ENCODE measurements at regions not wholly inside any gene's neighbourhood (a gene's known extent, or its start where the extent isn't known, plus 50 kb on each side); places are given as distances from the start of the nearest gene placed in this dataset.

GRCh38 chr16:65752522-65752844 lies 614.0 kb upstream of the CDH5 start:
- Histone ChIP-seq H3K27me3 (ENCODE audit: insufficient read depth, low read length) (peaks cover 13% of the 10 kb centered on the region), H3K79me2 (ENCODE audit: insufficient read depth, low read length) (no peaks in the 10 kb centered on the region), H3K9ac (ENCODE audit: low read length) (no peak overlapping the region), H3K36me3 (ENCODE audit: insufficient read depth, low read length) (no peaks in the 10 kb centered on the region), H3K27ac (ENCODE audit: low read depth, low read length) (no peak overlapping the region), H3K4me1 (ENCODE audit: insufficient read depth, low read length) (no peaks in the 10 kb centered on the region), H4K20me1 (ENCODE audit: insufficient read depth, low read length) (no peaks in the 10 kb centered on the region), H3K4me2 (ENCODE audit: low read length) (no peak overlapping the region), H2AFZ (ENCODE audit: low read depth, low read length) (no peak overlapping the region), H3K4me3 (ENCODE audit: insufficient read depth, low read depth, low read length) (no peak overlapping the region), H3K9me3 (ENCODE audit: insufficient read depth, low read depth, low read length) (peaks cover 3% of the 10 kb centered on the region)
- no peak for TF ChIP-seq EZH2 (IDR thresholded peaks at IDR 0.05; ENCODE audit: insufficient read depth, low read length)
- no peak for TF ChIP-seq CTCF (IDR thresholded peaks at IDR 0.05; ENCODE audit: insufficient read depth, low read depth, low read length)
- Mint-ChIP-seq H3K4me1 (ENCODE audit: low read depth, unreplicated experiment) (no peaks in the 10 kb centered on the region), H3K27me3 (ENCODE audit: low read depth, unreplicated experiment) (peaks cover 48% of the 10 kb centered on the region), H3K4me3 (ENCODE audit: unreplicated experiment) (no peak overlapping the region), H3K36me3 (ENCODE audit: low read depth, unreplicated experiment) (no peaks in the 10 kb centered on the region), H3K9me3 (ENCODE audit: unreplicated experiment) (no peaks in the 10 kb centered on the region), H3K27ac (ENCODE audit: unreplicated experiment) (no peak overlapping the region)
- DNase-seq (ENCODE audit: low read depth) (no peak), FAIRE-seq (no peak)

- DNase-seq (ENCODE audit: low read depth) (no peak), FAIRE-seq (no peak)
- TF ChIP-seq EZH2 (IDR thresholded peaks at IDR 0.05; ENCODE audit: insufficient read depth, low read length) (no peak), CTCF (IDR thresholded peaks at IDR 0.05; ENCODE audit: insufficient read depth, low read depth, low read length) (no peak)
- H3K4me1 Mint-ChIP-seq (ENCODE audit: low read depth, unreplicated experiment): no peaks in the 10 kb centered on the region
- H3K36me3 Mint-ChIP-seq (ENCODE audit: low read depth, unreplicated experiment): no peaks in the 10 kb centered on the region
- H3K27ac ChIP-seq (ENCODE audit: low read depth, low read length): no peak overlapping the region
- H3K4me3 Mint-ChIP-seq (ENCODE audit: unreplicated experiment): no peak overlapping the region
- H3K9me3 Mint-ChIP-seq (ENCODE audit: unreplicated experiment): no peaks in the 10 kb centered on the region
- no peaks in the 10 kb centered on the region for H3K4me1 ChIP-seq (ENCODE audit: insufficient read depth, low read length)
- no peak overlapping the region for H3K4me2 ChIP-seq (ENCODE audit: low read length)
- H3K27ac Mint-ChIP-seq (ENCODE audit: unreplicated experiment): no peak overlapping the region
- peaks cover 13% of the 10 kb centered on the region for H3K27me3 ChIP-seq (ENCODE audit: insufficient read depth, low read length)
- H4K20me1 ChIP-seq (ENCODE audit: insufficient read depth, low read length): no peaks in the 10 kb centered on the region
- H3K27me3 Mint-ChIP-seq (ENCODE audit: low read depth, unreplicated experiment): peaks cover 45% of the 10 kb centered on the region
- peaks cover 3% of the 10 kb centered on the region for H3K9me3 ChIP-seq (ENCODE audit: insufficient read depth, low read depth, low read length)
- no peak overlapping the region for H3K4me3 ChIP-seq (ENCODE audit: insufficient read depth, low read depth, low read length)
- H3K79me2 ChIP-seq (ENCODE audit: insufficient read depth, low read length): no peaks in the 10 kb centered on the region
- H3K36me3 ChIP-seq (ENCODE audit: insufficient read depth, low read length): no peaks in the 10 kb centered on the region
- no peak overlapping the region for H3K9ac ChIP-seq (ENCODE audit: low read length)
- no peak overlapping the region for H2AFZ ChIP-seq (ENCODE audit: low read depth, low read length)
Observed at GRCh38 chr16:65751622-65752521, 614.6 kb upstream of the CDH5 start.

- H3K27me3 Mint-ChIP-seq (ENCODE audit: low read depth, unreplicated experiment): peaks cover 41% of the 10 kb centered on the region
- Histone ChIP-seq H3K27me3 (ENCODE audit: insufficient read depth, low read length) (peaks cover 13% of the 10 kb centered on the region), H3K79me2 (ENCODE audit: insufficient read depth, low read length) (no peaks in the 10 kb centered on the region), H2AFZ (ENCODE audit: low read depth, low read length) (no peak overlapping the region), H3K4me3 (ENCODE audit: insufficient read depth, low read depth, low read length) (no peak overlapping the region), H3K27ac (ENCODE audit: low read depth, low read length) (no peak overlapping the region), H3K4me1 (ENCODE audit: insufficient read depth, low read length) (no peaks in the 10 kb centered on the region), H3K4me2 (ENCODE audit: low read length) (no peak overlapping the region), H4K20me1 (ENCODE audit: insufficient read depth, low read length) (no peaks in the 10 kb centered on the region), H3K9me3 (ENCODE audit: insufficient read depth, low read depth, low read length) (peaks cover 3% of the 10 kb centered on the region), H3K9ac (ENCODE audit: low read length) (no peak overlapping the region), H3K36me3 (ENCODE audit: insufficient read depth, low read length) (no peaks in the 10 kb centered on the region)
- no peak for FAIRE-seq
- H3K9me3 Mint-ChIP-seq (ENCODE audit: unreplicated experiment): no peaks in the 10 kb centered on the region
- no peak overlapping the region for H3K4me3 Mint-ChIP-seq (ENCODE audit: unreplicated experiment)
- H3K27ac Mint-ChIP-seq (ENCODE audit: unreplicated experiment): no peak overlapping the region
- H3K36me3 Mint-ChIP-seq (ENCODE audit: low read depth, unreplicated experiment): no peaks in the 10 kb centered on the region
- TF ChIP-seq EZH2 (IDR thresholded peaks at IDR 0.05; ENCODE audit: insufficient read depth, low read length) (no peak), CTCF (IDR thresholded peaks at IDR 0.05; ENCODE audit: insufficient read depth, low read depth, low read length) (no peak)
- no peaks in the 10 kb centered on the region for H3K4me1 Mint-ChIP-seq (ENCODE audit: low read depth, unreplicated experiment)
- no peak for DNase-seq (ENCODE audit: low read depth)
Observed at GRCh38 chr16:65749506-65749905, 617.0 kb upstream of the CDH5 start.
